ENCODE measurements at regions not wholly inside any gene's neighbourhood (a gene's known extent, or its start where the extent isn't known, plus 50 kb on each side); places are given as distances from the start of the nearest gene placed in this dataset.
"Not testable (repeated sequence)": the region's sequence is repeated elsewhere in the genome, so short reads cannot be mapped to it uniquely, and the experiment has no call there.

- FAIRE-seq = no peak
- no peak for DNase-seq (ENCODE audit: extremely low spot score, insufficient read length, low read depth)
Measured at GRCh38 chr6:168873278-168874190, 380.1 kb downstream of the THBS2 start.

- DNase-seq (ENCODE audit: extremely low spot score, insufficient read length, low read depth) (no peak), FAIRE-seq (no peak)
Measured at GRCh38 chr6:168871642-168872315, 381.9 kb downstream of the THBS2 start.

GRCh38 chr6:168870982-168871381 lies 382.7 kb downstream of the THBS2 start:
- FAIRE-seq (no peak), DNase-seq (ENCODE audit: extremely low spot score, insufficient read length, low read depth) (no peak)

- DNase-seq (ENCODE audit: extremely low spot score, insufficient read length, low read depth) = no peak
Measured at GRCh38 chr6:168867247-168868102, 386.2 kb downstream of the THBS2 start.

GRCh38 chr6:168866534-168866933 lies 387.1 kb downstream of the THBS2 start:
- DNase-seq (ENCODE audit: extremely low spot score, insufficient read length, low read depth) = no peak
- no peak for FAIRE-seq

More at GRCh38 chr6:168867247-168868102, 386.2 kb downstream of the THBS2 start:
- FAIRE-seq = no peak

- DNase-seq (ENCODE audit: extremely low spot score, insufficient read length, low read depth) (no peak), FAIRE-seq (no peak)
Measured at GRCh38 chr6:168865522-168865921, 388.1 kb downstream of the THBS2 start.

GRCh38 chr6:168864541-168865460 lies 388.8 kb downstream of the THBS2 start:
- DNase-seq (ENCODE audit: extremely low spot score, insufficient read length, low read depth) (no peak), FAIRE-seq (no peak)

- DNase-seq (ENCODE audit: extremely low spot score, insufficient read length, low read depth) (no peak), FAIRE-seq (no peak)
Measured at GRCh38 chr6:168863467-168863866, 390.2 kb downstream of the THBS2 start.

- DNase-seq (ENCODE audit: extremely low spot score, insufficient read length, low read depth) (no peak), FAIRE-seq (no peak)
Measured at GRCh38 chr6:168862346-168862980, 391.2 kb downstream of the THBS2 start.

GRCh38 chr6:168860987-168861386 lies 392.7 kb downstream of the THBS2 start:
- no peak for DNase-seq (ENCODE audit: extremely low spot score, insufficient read length, low read depth)
- FAIRE-seq = no peak

- no peak for DNase-seq (ENCODE audit: extremely low spot score, insufficient read length, low read depth)
- FAIRE-seq = no peak
Measured at GRCh38 chr6:168860341-168860740, 393.3 kb downstream of the THBS2 start.

- DNase-seq (ENCODE audit: extremely low spot score, insufficient read length, low read depth) (no peak), FAIRE-seq (no peak)
Measured at GRCh38 chr6:168858926-168859325, 394.7 kb downstream of the THBS2 start.

- FAIRE-seq (no peak), DNase-seq (ENCODE audit: extremely low spot score, insufficient read length, low read depth) (no peak)
Measured at GRCh38 chr6:168856914-168857313, 396.7 kb downstream of the THBS2 start.

GRCh38 chr6:168852376-168852884 lies 401.2 kb downstream of the THBS2 start:
- DNase-seq (ENCODE audit: extremely low spot score, insufficient read length, low read depth) (no peak), FAIRE-seq (no peak)

- DNase-seq (ENCODE audit: extremely low spot score, insufficient read length, low read depth) = no peak
- no peak for FAIRE-seq
Measured at GRCh38 chr6:168851460-168852375, 401.9 kb downstream of the THBS2 start.

- not testable (repeated sequence) for FAIRE-seq; DNase-seq (ENCODE audit: extremely low spot score, insufficient read length, low read depth)
Measured at GRCh38 chr6:168850027-168850736, 403.5 kb downstream of the THBS2 start.

GRCh38 chr6:168849459-168849858 lies 404.2 kb downstream of the THBS2 start:
- DNase-seq (ENCODE audit: extremely low spot score, insufficient read length, low read depth) = no peak
- FAIRE-seq = no peak
